ENCODE measurements at regions not wholly inside any gene's neighbourhood (a gene's known extent, or its start where the extent isn't known, plus 50 kb on each side); places are given as distances from the start of the nearest gene placed in this dataset.

GRCh38 chr2:193690572-193690971 is 1495.8 kb upstream of the TMEFF2 start:
- ChIA-PET RAD21 (ENCODE audit: unreplicated experiment) (no interaction called here), CTCF (no interaction called here), SMC1A (ENCODE audit: uncharacterized antibody, unreplicated experiment) (interaction anchor here (1.5 to 2.6 kb wide), 2 partner anchors 13 kb away, joined by 3 to 11 read pairs; no protein-coding TSS in a partner anchor), POLR2A (no interaction called here)
- no peaks in the 10 kb centered on the region for H3K79me2 ChIP-seq (ENCODE audit: control insufficient read depth, insufficient read depth, low read length)
- H3K9ac ChIP-seq (ENCODE audit: control insufficient read depth, insufficient read depth, low read length) = no peak overlapping the region
- no peak overlapping the region for H3K4me3 ChIP-seq
- FAIRE-seq = no peak
- ATAC-seq = 0 out of 3 replicates have a peak, but pooled peaks have one; percentile 25
- no peaks in the 10 kb centered on the region for H3K36me3 ChIP-seq (ENCODE audit: control insufficient read depth in 2 of 2, insufficient read depth in 2 of 2, low read length in 1 of 2)
- in situ Hi-C loops (cut with MboI) (loop anchor here (25.0 kb wide), 1 partner anchor 1622 kb away; no protein-coding TSS in a partner anchor), intact Hi-C loops (cut with micrococcal nuclease; ENCODE audit: unreplicated experiment) (no loop called here)
- no peak for DNase-seq (ENCODE audit: low read depth, low spot score)
- no peak overlapping the region for H2AFZ ChIP-seq (ENCODE audit: control insufficient read depth, low read depth, low read length)
- BruUV-seq (replicated peaks) = no TSS peak
- TF ChIP-seq ZBTB4 (CRISPR knock-in tag; IDR thresholded peaks at IDR 0.05) = no peak
- no peak for TF ChIP-seq NR2C2 (IDR thresholded peaks at IDR 0.05; ENCODE audit: borderline replicate concordance, control insufficient read depth, insufficient read length, low read depth)
- no peak for TF ChIP-seq SUPT20H (IDR thresholded peaks at IDR 0.05; ENCODE audit: borderline replicate concordance, control insufficient read depth, low read depth, low read length)
- TF ChIP-seq HDAC2 (IDR thresholded peaks at IDR 0.05) = no peak
- TF ChIP-seq HSF1 (IDR thresholded peaks at IDR 0.05; ENCODE audit: low read depth, low read length) = no peak
- no peak overlapping the region for H3K27ac ChIP-seq (ENCODE audit: control insufficient read depth, insufficient read depth)
- H4K20me1 ChIP-seq (ENCODE audit: control insufficient read depth, insufficient read depth) = no peaks in the 10 kb centered on the region
- H3K4me2 ChIP-seq (ENCODE audit: control insufficient read depth, insufficient read depth) = no peak overlapping the region
- no peaks in the 10 kb centered on the region for H3K9me3 ChIP-seq (replicated peaks; ENCODE audit: control insufficient read depth, insufficient read depth, low read length)
- no peaks in the 10 kb centered on the region for H3K27me3 ChIP-seq (replicated peaks in 1 of 2; ENCODE audit: control insufficient read depth in 2 of 2, insufficient read depth in 2 of 2, low read length in 1 of 2)
- H3K4me1 ChIP-seq (ENCODE audit: control insufficient read depth, insufficient read depth, low read length) = no peaks in the 10 kb centered on the region
- 21% methylated on average over 2 of the region's 2 CpGs for WGBS (ENCODE audit: insufficient coverage, insufficient replicate concordance, low lambda C conversion rate, missing lambda C conversion rate)

Data from GM12878 (cell line).